Caco-2 (cell line): ENCODE measurements at regions not wholly inside any gene's neighbourhood (a gene's known extent, or its start where the extent isn't known, plus 50 kb on each side); places are given as distances from the start of the nearest gene placed in this dataset.

Source experiments
- BruUV-seq: library from RNA; stranded (reverse); fragments of 400-500 nt; replicated peaks from 2 replicates; lab custom pipeline; 2021; lab: Mats Ljungman, UMichigan
- CTCF ChIA-PET: fragments of 300-600 bp; sonication (Branson Sonifier 250); formaldehyde crosslinking; loops from one replicate; lab custom pipeline; 2022; ENCODE audit warnings: antibody characterized with exemption; lab: Charles Lee
- POLR2A ChIA-PET: fragments of 300-600 bp; sonication (Branson Sonifier 250); formaldehyde crosslinking; loops from one replicate; lab custom pipeline; 2022; ENCODE audit warnings: antibody characterized with exemption; lab: Charles Lee
- DNase-seq, 2 experiments: peaks; one replicate each; pipeline versions ENCODE4 v3.0.0 to v3.0.0-alpha.2; 2020 to 2022
- H3K27me3 ChIP-seq: replicated peaks from 2 replicates; pipeline ENCODE4 v1.6.0; 2011; ENCODE audit warnings: low read length; ENCODE audit not compliant: control insufficient read depth, insufficient read depth
- H3K36me3 ChIP-seq: 2 replicates; pipeline ENCODE4 v1.5.1; 2011; ENCODE audit warnings: low read length; ENCODE audit not compliant: control insufficient read depth, insufficient read depth
- H3K4me1 ChIP-seq: fragments of 250-450 bp; sonication (Bioruptor Pico); 2 replicates; pipeline ENCODE4 v1.5.1; 2020; ENCODE audit warnings: mild to moderate bottlenecking
- H3K4me3 ChIP-seq: 2 replicates; pipeline ENCODE4 v1.5.1; 2011; ENCODE audit warnings: low read depth, mild to moderate bottlenecking, control low read depth, low read length
- H3K9me3 ChIP-seq: fragments of 250-450 bp; sonication (Bioruptor Pico); 2 replicates; pipeline ENCODE4 v1.5.1; 2020; ENCODE audit warnings: mild to moderate bottlenecking, moderate library complexity
- H3K27ac Mint-ChIP-seq: one replicate; pipeline ENCODE4 v1.8.0; 2022; ENCODE audit warnings: mixed read lengths; ENCODE audit not compliant: unreplicated experiment
- H3K27me3 Mint-ChIP-seq: one replicate; pipeline ENCODE4 v1.8.0; 2022; ENCODE audit warnings: mixed read lengths; ENCODE audit not compliant: insufficient read depth, unreplicated experiment
- H3K36me3 Mint-ChIP-seq: one replicate; pipeline ENCODE4 v1.8.0; 2022; ENCODE audit warnings: mild to moderate bottlenecking, mixed read lengths; ENCODE audit not compliant: insufficient read depth, unreplicated experiment
- H3K4me1 Mint-ChIP-seq: one replicate; pipeline ENCODE4 v1.8.0; 2022; ENCODE audit warnings: low read depth, mixed read lengths; ENCODE audit not compliant: unreplicated experiment
- H3K4me3 Mint-ChIP-seq: one replicate; pipeline ENCODE4 v1.8.0; 2022; ENCODE audit warnings: mild to moderate bottlenecking, moderate library complexity, mixed read lengths; ENCODE audit not compliant: unreplicated experiment
- H3K9me3 Mint-ChIP-seq: one replicate; pipeline ENCODE4 v1.8.0; 2022; ENCODE audit warnings: mixed read lengths; ENCODE audit not compliant: unreplicated experiment
- intact Hi-C: fragments of 100-400 bp; cut with micrococcal nuclease; formaldehyde crosslinking; loops from one replicate; pipeline ENCODE4 v1.10.0; 2022; ENCODE audit not compliant: unreplicated experiment
- TF ChIP-seq, protein P1 (sequence below), 2 experiments: fragments of 200-600 bp in 1 of 2; IDR thresholded peaks; 1 replicate in 1 of 2; 2 replicates in 1 of 2; pipeline versions ENCODE4 v1.5.1 to v1.8.0; 2011 to 2022; ENCODE audit warnings: antibody characterized with exemption in 1 of 2, control low read depth in 1 of 2, inconsistent platforms in 1 of 2, low read depth in 1 of 2, low read length in 1 of 2, mild to moderate bottlenecking in 1 of 2, moderate library complexity in 1 of 2; ENCODE audit not compliant: insufficient read depth in 1 of 2, severe bottlenecking in 1 of 2, unreplicated experiment in 1 of 2

DNA sequence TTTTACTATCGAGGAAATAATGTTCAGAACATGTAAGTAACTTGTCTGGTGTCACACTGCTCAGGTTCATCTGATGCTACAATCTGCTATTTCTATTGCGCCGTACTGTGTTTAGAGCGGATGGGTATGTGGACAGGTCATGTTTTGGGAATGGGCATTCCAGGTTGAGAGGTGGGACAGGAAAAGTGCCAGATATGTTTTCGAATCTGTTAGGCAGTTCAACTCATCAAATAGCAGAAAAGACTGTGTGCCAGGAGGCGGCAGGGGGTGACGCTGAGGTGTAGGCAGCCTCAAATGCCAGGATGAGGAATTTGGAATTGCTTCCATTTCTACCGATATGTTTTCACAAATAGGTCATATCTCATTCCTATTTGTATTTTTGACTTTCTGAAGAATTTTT is 123.8 kb downstream of the HRH4 start:
- no TSS peak for BruUV-seq
- ChIA-PET POLR2A (no interaction called here), CTCF (no interaction called here)
- Histone ChIP-seq H3K27me3 (no peaks in the 10 kb centered on the region), H3K36me3 (no peaks in the 10 kb centered on the region), H3K9me3 (no peaks in the 10 kb centered on the region), H3K4me1 (no peaks in the 10 kb centered on the region), H3K4me3 (no peak overlapping the region)
- no peak overlapping the region for H3K27ac Mint-ChIP-seq
- DNase-seq, result no peak
- intact Hi-C loops, result no loop called here
- H3K36me3 Mint-ChIP-seq, result no peaks in the 10 kb centered on the region
- TF ChIP-seq, protein P1, sequence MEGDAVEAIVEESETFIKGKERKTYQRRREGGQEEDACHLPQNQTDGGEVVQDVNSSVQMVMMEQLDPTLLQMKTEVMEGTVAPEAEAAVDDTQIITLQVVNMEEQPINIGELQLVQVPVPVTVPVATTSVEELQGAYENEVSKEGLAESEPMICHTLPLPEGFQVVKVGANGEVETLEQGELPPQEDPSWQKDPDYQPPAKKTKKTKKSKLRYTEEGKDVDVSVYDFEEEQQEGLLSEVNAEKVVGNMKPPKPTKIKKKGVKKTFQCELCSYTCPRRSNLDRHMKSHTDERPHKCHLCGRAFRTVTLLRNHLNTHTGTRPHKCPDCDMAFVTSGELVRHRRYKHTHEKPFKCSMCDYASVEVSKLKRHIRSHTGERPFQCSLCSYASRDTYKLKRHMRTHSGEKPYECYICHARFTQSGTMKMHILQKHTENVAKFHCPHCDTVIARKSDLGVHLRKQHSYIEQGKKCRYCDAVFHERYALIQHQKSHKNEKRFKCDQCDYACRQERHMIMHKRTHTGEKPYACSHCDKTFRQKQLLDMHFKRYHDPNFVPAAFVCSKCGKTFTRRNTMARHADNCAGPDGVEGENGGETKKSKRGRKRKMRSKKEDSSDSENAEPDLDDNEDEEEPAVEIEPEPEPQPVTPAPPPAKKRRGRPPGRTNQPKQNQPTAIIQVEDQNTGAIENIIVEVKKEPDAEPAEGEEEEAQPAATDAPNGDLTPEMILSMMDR (IDR thresholded peaks at IDR 0.05; ENCODE audit: insufficient read depth in 1 of 2, low read depth in 1 of 2, low read length in 1 of 2, severe bottlenecking in 1 of 2, unreplicated experiment in 1 of 2), result no peak
- no peak overlapping the region for H3K4me3 Mint-ChIP-seq
- peaks cover 3% of the 10 kb centered on the region for H3K27me3 Mint-ChIP-seq
- H3K9me3 Mint-ChIP-seq, result no peaks in the 10 kb centered on the region
- no peaks in the 10 kb centered on the region for H3K4me1 Mint-ChIP-seq

GRCh38 chr18:24584813-24585212 is 124.4 kb downstream of the HRH4 start:
- H3K36me3 Mint-ChIP-seq, result no peaks in the 10 kb centered on the region
- no peak for DNase-seq
- TF ChIP-seq, protein P1 (IDR thresholded peaks at IDR 0.05; ENCODE audit: insufficient read depth in 1 of 2, low read depth in 1 of 2, low read length in 1 of 2, severe bottlenecking in 1 of 2, unreplicated experiment in 1 of 2), result no peak
- POLR2A ChIA-PET, result no interaction called here
- no peak overlapping the region for H3K4me3 Mint-ChIP-seq
- H3K4me1 ChIP-seq, result no peaks in the 10 kb centered on the region
- no peak overlapping the region for H3K27ac Mint-ChIP-seq
- no peaks in the 10 kb centered on the region for H3K9me3 Mint-ChIP-seq
- BruUV-seq, result no TSS peak
- H3K4me3 ChIP-seq, result no peak overlapping the region
- intact Hi-C loops, result no loop called here
- no peaks in the 10 kb centered on the region for H3K27me3 Mint-ChIP-seq
- CTCF ChIA-PET, result no interaction called here
- no peaks in the 10 kb centered on the region for H3K27me3 ChIP-seq
- no peaks in the 10 kb centered on the region for H3K36me3 ChIP-seq
- H3K4me1 Mint-ChIP-seq, result no peaks in the 10 kb centered on the region
- H3K9me3 ChIP-seq, result no peaks in the 10 kb centered on the region

GRCh38 chr18:24585996-24586566 is 125.6 kb downstream of the HRH4 start:
- no peaks in the 10 kb centered on the region for H3K27me3 Mint-ChIP-seq
- intact Hi-C loops, result no loop called here
- no peaks in the 10 kb centered on the region for H3K36me3 ChIP-seq
- no peaks in the 10 kb centered on the region for H3K9me3 ChIP-seq
- POLR2A ChIA-PET, result no interaction called here
- H3K4me1 ChIP-seq, result no peaks in the 10 kb centered on the region
- H3K4me3 Mint-ChIP-seq, result no peak overlapping the region
- H3K4me3 ChIP-seq, result no peak overlapping the region
- CTCF ChIA-PET, result no interaction called here
- H3K27me3 ChIP-seq, result no peaks in the 10 kb centered on the region
- H3K4me1 Mint-ChIP-seq, result no peaks in the 10 kb centered on the region
- no peaks in the 10 kb centered on the region for H3K9me3 Mint-ChIP-seq
- no TSS peak for BruUV-seq
- no peak overlapping the region for H3K27ac Mint-ChIP-seq
- no peaks in the 10 kb centered on the region for H3K36me3 Mint-ChIP-seq
- TF ChIP-seq, protein P1 (IDR thresholded peaks at IDR 0.05; ENCODE audit: insufficient read depth in 1 of 2, low read depth in 1 of 2, low read length in 1 of 2, severe bottlenecking in 1 of 2, unreplicated experiment in 1 of 2), result no peak
- no peak for DNase-seq
